SK-N-SH treated with all-trans-retinoic acid at 6 μM for 48 hours (cell line): ENCODE measurements at regions not wholly inside any gene's neighbourhood (a gene's known extent, or its start where the extent isn't known, plus 50 kb on each side); places are given as distances from the start of the nearest gene placed in this dataset.

ENCODE experiments used
- ATAC-seq: fragments of 200-7000 bp; cut with Tn5 transposase; 3 replicates; pipeline ENCODE4 v1.9.1; 2020; ENCODE audit warnings: mild to moderate bottlenecking, moderate library complexity
- ARNTL ChIP-seq: fragments of 450-650 bp; formaldehyde crosslinking; IDR thresholded peaks from 2 replicates; pipeline ENCODE4 v1.5.0; 2020; ENCODE audit warnings: low read depth, mild to moderate bottlenecking, moderate library complexity, borderline replicate concordance
- BACH2 ChIP-seq: fragments of 250-450 bp; sonication (Bioruptor Pico); IDR thresholded peaks from 2 replicates; pipeline ENCODE4 v1.9.0; 2021; ENCODE audit warnings: mild to moderate bottlenecking, borderline replicate concordance
- CREB5 ChIP-seq: fragments of 250-450 bp; sonication (Bioruptor Pico); IDR thresholded peaks from 2 replicates; pipeline ENCODE4 v1.5.1; 2020; ENCODE audit warnings: low read depth, mild to moderate bottlenecking, moderate library complexity
- CSDC2 ChIP-seq: fragments of 250-450 bp; sonication (Bioruptor Pico); IDR thresholded peaks from 2 replicates; pipeline ENCODE4 v1.5.0; 2020; ENCODE audit warnings: mild to moderate bottlenecking, moderate library complexity
- CSRNP3 ChIP-seq: fragments of 250-450 bp; sonication (Bioruptor Pico); IDR thresholded peaks from 2 replicates; pipeline ENCODE4 v1.5.1; 2021; ENCODE audit warnings: mild to moderate bottlenecking, moderate library complexity
- ESRRG ChIP-seq: fragments of 250-450 bp; sonication (Bioruptor Pico); IDR thresholded peaks from 2 replicates; pipeline ENCODE4 v1.6.1; 2021; ENCODE audit warnings: mild to moderate bottlenecking
- OSR1 ChIP-seq: fragments of 250-450 bp; sonication (Bioruptor Pico); IDR thresholded peaks from 2 replicates; pipeline ENCODE4 v1.8.0; 2022; ENCODE audit warnings: moderate library complexity, mild to moderate bottlenecking, inconsistent platforms
- POU6F1 ChIP-seq: fragments of 250-450 bp; sonication (Bioruptor Pico); IDR thresholded peaks from 2 replicates; pipeline ENCODE4 v1.8.0; 2021; ENCODE audit warnings: low read depth, mild to moderate bottlenecking, moderate library complexity, borderline replicate concordance
- PPARA ChIP-seq: fragments of 250-450 bp; sonication (Bioruptor Pico); IDR thresholded peaks from 2 replicates; pipeline ENCODE4 v1.5.0; 2020; ENCODE audit warnings: mild to moderate bottlenecking, borderline replicate concordance
- RARB ChIP-seq: fragments of 250-450 bp; sonication (Bioruptor Pico); IDR thresholded peaks from 2 replicates; pipeline ENCODE4 v1.8.0; 2021; ENCODE audit warnings: mild to moderate bottlenecking, moderate library complexity
- SNAI2 ChIP-seq: fragments of 250-450 bp; sonication (Bioruptor Pico); IDR thresholded peaks from 2 replicates; pipeline ENCODE4 v1.5.0; 2020; ENCODE audit warnings: mild to moderate bottlenecking, moderate library complexity
- TCF4 ChIP-seq: fragments of 250-450 bp; sonication (Bioruptor Pico); IDR thresholded peaks from 2 replicates; pipeline ENCODE4 v1.8.0; 2021; ENCODE audit warnings: mild to moderate bottlenecking, moderate library complexity, borderline replicate concordance
- TOX ChIP-seq: fragments of 250-450 bp; sonication (Bioruptor Pico); IDR thresholded peaks from 2 replicates; pipeline ENCODE4 v1.8.0; 2021; ENCODE audit warnings: mild to moderate bottlenecking, moderate library complexity, borderline replicate concordance
- ZFP3 ChIP-seq: fragments of 250-450 bp; sonication (Bioruptor Pico); IDR thresholded peaks from 2 replicates; pipeline ENCODE4 v1.5.0; 2020; ENCODE audit warnings: mild to moderate bottlenecking, moderate library complexity
- ZFP30 ChIP-seq: fragments of 450-650 bp; formaldehyde crosslinking; IDR thresholded peaks from 2 replicates; pipeline ENCODE4 v1.5.0; 2022; ENCODE audit warnings: mild to moderate bottlenecking, moderate library complexity
- ZNF565 ChIP-seq: fragments of 450-650 bp; formaldehyde crosslinking; conservative IDR thresholded peaks from 2 replicates; pipeline ENCODE4 v1.5.0; 2020; ENCODE audit warnings: low read depth, mild to moderate bottlenecking, moderate library complexity
- ZNF70 ChIP-seq: fragments of 450-650 bp; formaldehyde crosslinking; IDR thresholded peaks from 2 replicates; pipeline ENCODE4 v1.5.0; 2020; ENCODE audit warnings: mild to moderate bottlenecking, moderate library complexity
- ZNF8 ChIP-seq: fragments of 450-650 bp; formaldehyde crosslinking; IDR thresholded peaks from 2 replicates; pipeline ENCODE4 v1.5.0; 2020; ENCODE audit warnings: mild to moderate bottlenecking, moderate library complexity
- TF ChIP-seq, protein P1 (sequence below): fragments of 250-450 bp; sonication (Bioruptor Pico); IDR thresholded peaks from 2 replicates; pipeline ENCODE4 v1.8.0; 2020; ENCODE audit warnings: mild to moderate bottlenecking, moderate library complexity, borderline replicate concordance
- TF ChIP-seq, protein P2 (sequence below): fragments of 250-450 bp; sonication (Bioruptor Pico); IDR thresholded peaks from 2 replicates; pipeline ENCODE4 v1.5.0; 2020; ENCODE audit warnings: mild to moderate bottlenecking, moderate library complexity

DNA sequence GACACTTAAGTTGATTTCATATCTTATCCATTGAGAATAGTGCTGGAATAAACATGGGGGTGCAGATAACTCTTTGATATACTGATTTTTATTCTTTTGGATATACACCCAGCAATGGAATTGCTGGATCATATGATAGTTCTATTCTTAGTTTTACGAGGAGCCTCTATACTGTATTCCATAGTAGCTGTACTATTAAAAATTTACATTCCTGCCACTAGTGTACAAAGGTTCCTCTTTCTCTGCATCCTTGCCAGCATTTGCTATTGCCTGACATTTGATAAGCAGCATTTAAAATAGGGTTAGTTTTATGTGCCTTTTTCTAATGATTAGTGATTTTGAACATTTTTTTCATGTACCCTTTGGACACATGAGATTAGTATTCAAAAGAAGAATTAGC, 554.2 kb downstream of the JRKL start:
- TF ChIP-seq POU6F1 (CRISPR knock-in tag) (no peak), BACH2 (no peak), OSR1 (CRISPR knock-in tag) (no peak), CREB5 (no peak), ZFP3 (CRISPR knock-in tag) (no peak), TOX (CRISPR knock-in tag) (no peak), SNAI2 (CRISPR knock-in tag) (no peak), CSRNP3 (CRISPR knock-in tag) (no peak), ZNF8 (CRISPR knock-in tag) (no peak), TCF4 (no peak), PPARA (CRISPR knock-in tag) (no peak)
- TF ChIP-seq, protein P1, sequence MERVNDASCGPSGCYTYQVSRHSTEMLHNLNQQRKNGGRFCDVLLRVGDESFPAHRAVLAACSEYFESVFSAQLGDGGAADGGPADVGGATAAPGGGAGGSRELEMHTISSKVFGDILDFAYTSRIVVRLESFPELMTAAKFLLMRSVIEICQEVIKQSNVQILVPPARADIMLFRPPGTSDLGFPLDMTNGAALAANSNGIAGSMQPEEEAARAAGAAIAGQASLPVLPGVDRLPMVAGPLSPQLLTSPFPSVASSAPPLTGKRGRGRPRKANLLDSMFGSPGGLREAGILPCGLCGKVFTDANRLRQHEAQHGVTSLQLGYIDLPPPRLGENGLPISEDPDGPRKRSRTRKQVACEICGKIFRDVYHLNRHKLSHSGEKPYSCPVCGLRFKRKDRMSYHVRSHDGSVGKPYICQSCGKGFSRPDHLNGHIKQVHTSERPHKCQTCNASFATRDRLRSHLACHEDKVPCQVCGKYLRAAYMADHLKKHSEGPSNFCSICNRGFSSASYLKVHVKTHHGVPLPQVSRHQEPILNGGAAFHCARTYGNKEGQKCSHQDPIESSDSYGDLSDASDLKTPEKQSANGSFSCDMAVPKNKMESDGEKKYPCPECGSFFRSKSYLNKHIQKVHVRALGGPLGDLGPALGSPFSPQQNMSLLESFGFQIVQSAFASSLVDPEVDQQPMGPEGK (CRISPR knock-in tag) = no peak
- ATAC-seq = peak; percentile 71; the same call in 2 of the 3 replicates

GRCh38 chr11:96948066-96948465, 558.3 kb downstream of the JRKL start:
- TF ChIP-seq OSR1 (CRISPR knock-in tag) (no peak), ZNF70 (CRISPR knock-in tag) (no peak), ARNTL (CRISPR knock-in tag) (no peak), POU6F1 (CRISPR knock-in tag) (no peak), ZFP30 (CRISPR knock-in tag) (no peak), ESRRG (CRISPR knock-in tag) (no peak), ZNF565 (CRISPR knock-in tag) (no peak), RARB (CRISPR knock-in tag) (no peak), PPARA (CRISPR knock-in tag) (no peak), ZNF8 (CRISPR knock-in tag) (no peak)
- TF ChIP-seq, protein P2, sequence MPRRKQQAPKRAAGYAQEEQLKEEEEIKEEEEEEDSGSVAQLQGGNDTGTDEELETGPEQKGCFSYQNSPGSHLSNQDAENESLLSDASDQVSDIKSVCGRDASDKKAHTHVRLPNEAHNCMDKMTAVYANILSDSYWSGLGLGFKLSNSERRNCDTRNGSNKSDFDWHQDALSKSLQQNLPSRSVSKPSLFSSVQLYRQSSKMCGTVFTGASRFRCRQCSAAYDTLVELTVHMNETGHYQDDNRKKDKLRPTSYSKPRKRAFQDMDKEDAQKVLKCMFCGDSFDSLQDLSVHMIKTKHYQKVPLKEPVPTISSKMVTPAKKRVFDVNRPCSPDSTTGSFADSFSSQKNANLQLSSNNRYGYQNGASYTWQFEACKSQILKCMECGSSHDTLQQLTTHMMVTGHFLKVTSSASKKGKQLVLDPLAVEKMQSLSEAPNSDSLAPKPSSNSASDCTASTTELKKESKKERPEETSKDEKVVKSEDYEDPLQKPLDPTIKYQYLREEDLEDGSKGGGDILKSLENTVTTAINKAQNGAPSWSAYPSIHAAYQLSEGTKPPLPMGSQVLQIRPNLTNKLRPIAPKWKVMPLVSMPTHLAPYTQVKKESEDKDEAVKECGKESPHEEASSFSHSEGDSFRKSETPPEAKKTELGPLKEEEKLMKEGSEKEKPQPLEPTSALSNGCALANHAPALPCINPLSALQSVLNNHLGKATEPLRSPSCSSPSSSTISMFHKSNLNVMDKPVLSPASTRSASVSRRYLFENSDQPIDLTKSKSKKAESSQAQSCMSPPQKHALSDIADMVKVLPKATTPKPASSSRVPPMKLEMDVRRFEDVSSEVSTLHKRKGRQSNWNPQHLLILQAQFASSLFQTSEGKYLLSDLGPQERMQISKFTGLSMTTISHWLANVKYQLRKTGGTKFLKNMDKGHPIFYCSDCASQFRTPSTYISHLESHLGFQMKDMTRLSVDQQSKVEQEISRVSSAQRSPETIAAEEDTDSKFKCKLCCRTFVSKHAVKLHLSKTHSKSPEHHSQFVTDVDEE = no peak
- ATAC-seq = no peak

- no peak for TF ChIP-seq RARB (CRISPR knock-in tag)
- no peak for TF ChIP-seq CSDC2
- TF ChIP-seq, all 23 proteins: peak for 0
- no peak for ATAC-seq
These were observed 559.7 kb downstream of the JRKL start for GRCh38 chr11:96949464-96949863.
